ENCODE measurements at regions not wholly inside any gene's neighbourhood (a gene's known extent, or its start where the extent isn't known, plus 50 kb on each side); places are given as distances from the start of the nearest gene placed in this dataset.

- DNase-seq (ENCODE audit: low read depth in 6 of 9, low spot score in 9 of 9), result no peak
- Histone ChIP-seq H3K4me1 (ENCODE audit: control insufficient read depth in 2 of 2, insufficient read depth in 2 of 2, low read length in 2 of 2) (no peaks in the 10 kb centered on the region), H3K4me3 (ENCODE audit: low read length in 2 of 2) (no peak overlapping the region), H3K36me3 (ENCODE audit: control insufficient read depth in 2 of 2, insufficient read depth in 2 of 2, low read length in 1 of 2) (no peaks in the 10 kb centered on the region), H3K27me3 (ENCODE audit: control insufficient read depth in 2 of 2, insufficient read depth in 1 of 2, low read length in 1 of 2) (no peaks in the 10 kb centered on the region), H3K9me3 (ENCODE audit: control insufficient read depth in 2 of 2, insufficient read depth in 1 of 2, low read length in 1 of 2) (no peaks in the 10 kb centered on the region), H3K27ac (ENCODE audit: low read depth in 1 of 2, low read length in 1 of 2) (no peak overlapping the region)
- WGBS, result 21% methylated on average over 2 of the region's 2 CpGs
Observed at GRCh38 chr3:103644450-103644849, 1209.6 kb downstream of the ZPLD1 start.

GRCh38 chr3:103653996-103654395 is 1219.2 kb downstream of the ZPLD1 start:
- Histone ChIP-seq H3K27me3 (ENCODE audit: control insufficient read depth in 2 of 2, insufficient read depth in 1 of 2, low read length in 1 of 2) (no peaks in the 10 kb centered on the region), H3K27ac (ENCODE audit: low read depth in 1 of 2, low read length in 1 of 2) (no peak overlapping the region), H3K36me3 (ENCODE audit: control insufficient read depth in 2 of 2, insufficient read depth in 2 of 2, low read length in 1 of 2) (no peaks in the 10 kb centered on the region), H3K4me3 (ENCODE audit: low read length in 2 of 2) (no peak overlapping the region), H3K4me1 (ENCODE audit: control insufficient read depth in 2 of 2, insufficient read depth in 2 of 2, low read length in 2 of 2) (no peaks in the 10 kb centered on the region), H3K9me3 (ENCODE audit: control insufficient read depth in 2 of 2, insufficient read depth in 1 of 2, low read length in 1 of 2) (no peaks in the 10 kb centered on the region)
- no peak for DNase-seq (ENCODE audit: low read depth in 6 of 9, low spot score in 9 of 9)
- 92% methylated on average over 1 of the region's 1 CpG for WGBS

DNA sequence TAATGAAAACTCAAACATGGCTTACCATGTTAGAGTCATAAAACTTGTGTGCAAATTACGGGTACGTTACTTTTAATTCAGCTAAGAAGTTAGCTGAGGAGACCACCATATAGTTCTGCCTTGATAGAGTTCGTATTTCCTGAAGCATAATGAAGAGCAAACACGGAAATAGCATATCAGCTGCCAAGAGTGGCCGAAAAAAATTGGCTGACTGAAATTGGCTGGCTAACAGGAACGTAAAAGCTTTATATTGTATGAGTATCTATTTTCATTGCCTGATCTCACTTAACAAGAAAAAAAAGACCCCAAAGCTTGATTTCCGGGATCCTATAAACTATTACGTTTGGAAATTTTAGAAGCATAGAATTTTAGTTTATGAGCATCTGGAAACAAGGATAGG is 1222.9 kb downstream of the ZPLD1 start:
- no peaks in the 10 kb centered on the region for H3K36me3 ChIP-seq (ENCODE audit: control insufficient read depth in 2 of 2, insufficient read depth in 2 of 2, low read length in 1 of 2)
- H3K4me1 ChIP-seq (ENCODE audit: control insufficient read depth in 2 of 2, insufficient read depth in 2 of 2, low read length in 2 of 2), result no peaks in the 10 kb centered on the region
- no peak overlapping the region for H3K27ac ChIP-seq (ENCODE audit: low read depth in 1 of 2, low read length in 1 of 2)
- DNase-seq (ENCODE audit: low read depth in 6 of 9, low spot score in 9 of 9), result no peak
- H3K27me3 ChIP-seq (ENCODE audit: control insufficient read depth in 2 of 2, insufficient read depth in 1 of 2, low read length in 1 of 2), result no peaks in the 10 kb centered on the region
- no peak overlapping the region for H3K4me3 ChIP-seq (ENCODE audit: low read length in 2 of 2)
- no peaks in the 10 kb centered on the region for H3K9me3 ChIP-seq (ENCODE audit: control insufficient read depth in 2 of 2, insufficient read depth in 1 of 2, low read length in 1 of 2)
- 93% methylated on average over 8 of the region's 8 CpGs for WGBS

DNA sequence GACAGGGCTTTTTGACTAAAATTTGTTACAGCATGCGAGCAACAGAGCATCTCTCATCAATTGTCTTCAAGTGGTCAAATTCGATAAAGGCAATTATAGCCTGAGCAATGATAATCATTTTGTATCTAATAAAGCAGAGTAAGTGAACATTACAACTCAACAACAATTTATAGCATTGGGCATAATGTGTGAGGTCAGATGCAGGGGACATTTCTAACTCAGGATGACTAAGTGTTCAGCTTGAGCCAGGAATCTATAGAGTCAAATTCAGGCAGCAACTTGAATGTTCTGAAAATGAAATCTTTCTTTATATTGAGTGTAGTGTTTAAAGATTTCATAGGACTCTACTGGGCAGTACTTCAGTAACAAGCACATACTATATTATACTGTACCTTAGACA is 1226.0 kb downstream of the ZPLD1 start:
- DNase-seq (ENCODE audit: low read depth in 6 of 9, low spot score in 9 of 9), result no peak
- H3K27me3 ChIP-seq (ENCODE audit: control insufficient read depth in 2 of 2, insufficient read depth in 1 of 2, low read length in 1 of 2), result no peaks in the 10 kb centered on the region
- no peaks in the 10 kb centered on the region for H3K9me3 ChIP-seq (ENCODE audit: control insufficient read depth in 2 of 2, insufficient read depth in 1 of 2, low read length in 1 of 2)
- WGBS, result 92% methylated on average over 2 of the region's 2 CpGs
- no peak overlapping the region for H3K27ac ChIP-seq (ENCODE audit: low read depth in 1 of 2, low read length in 1 of 2)
- H3K4me1 ChIP-seq (ENCODE audit: control insufficient read depth in 2 of 2, insufficient read depth in 2 of 2, low read length in 2 of 2), result no peaks in the 10 kb centered on the region
- H3K36me3 ChIP-seq (ENCODE audit: control insufficient read depth in 2 of 2, insufficient read depth in 2 of 2, low read length in 1 of 2), result no peaks in the 10 kb centered on the region
- no peak overlapping the region for H3K4me3 ChIP-seq (ENCODE audit: low read length in 2 of 2)

GRCh38 chr3:103662591-103662990 is 1227.8 kb downstream of the ZPLD1 start:
- H3K4me1 ChIP-seq (ENCODE audit: control insufficient read depth in 2 of 2, insufficient read depth in 2 of 2, low read length in 2 of 2), result no peaks in the 10 kb centered on the region
- no peak for DNase-seq (ENCODE audit: low read depth in 6 of 9, low spot score in 9 of 9)
- no peaks in the 10 kb centered on the region for H3K27me3 ChIP-seq (ENCODE audit: control insufficient read depth in 2 of 2, insufficient read depth in 1 of 2, low read length in 1 of 2)
- no peaks in the 10 kb centered on the region for H3K9me3 ChIP-seq (ENCODE audit: control insufficient read depth in 2 of 2, insufficient read depth in 1 of 2, low read length in 1 of 2)
- 94% methylated on average over 3 of the region's 3 CpGs for WGBS
- no peak overlapping the region for H3K27ac ChIP-seq (ENCODE audit: low read depth in 1 of 2, low read length in 1 of 2)
- no peaks in the 10 kb centered on the region for H3K36me3 ChIP-seq (ENCODE audit: control insufficient read depth in 2 of 2, insufficient read depth in 2 of 2, low read length in 1 of 2)
- H3K4me3 ChIP-seq (ENCODE audit: low read length in 2 of 2), result no peak overlapping the region

GRCh38 chr3:103672346-103672745 is 1237.5 kb downstream of the ZPLD1 start:
- no peak for DNase-seq (ENCODE audit: low read depth in 6 of 9, low spot score in 9 of 9)
- WGBS, result 89% methylated on average over 2 of the region's 2 CpGs
- H3K4me3 ChIP-seq (ENCODE audit: low read length in 2 of 2), result no peak overlapping the region
- no peak overlapping the region for H3K27ac ChIP-seq (ENCODE audit: low read depth in 1 of 2, low read length in 1 of 2)
- no peaks in the 10 kb centered on the region for H3K27me3 ChIP-seq (ENCODE audit: control insufficient read depth in 2 of 2, insufficient read depth in 1 of 2, low read length in 1 of 2)
- H3K9me3 ChIP-seq (ENCODE audit: control insufficient read depth in 2 of 2, insufficient read depth in 1 of 2, low read length in 1 of 2), result no peaks in the 10 kb centered on the region
- H3K4me1 ChIP-seq (ENCODE audit: control insufficient read depth in 2 of 2, insufficient read depth in 2 of 2, low read length in 2 of 2), result no peaks in the 10 kb centered on the region
- H3K36me3 ChIP-seq (ENCODE audit: control insufficient read depth in 2 of 2, insufficient read depth in 2 of 2, low read length in 1 of 2), result no peaks in the 10 kb centered on the region

DNA sequence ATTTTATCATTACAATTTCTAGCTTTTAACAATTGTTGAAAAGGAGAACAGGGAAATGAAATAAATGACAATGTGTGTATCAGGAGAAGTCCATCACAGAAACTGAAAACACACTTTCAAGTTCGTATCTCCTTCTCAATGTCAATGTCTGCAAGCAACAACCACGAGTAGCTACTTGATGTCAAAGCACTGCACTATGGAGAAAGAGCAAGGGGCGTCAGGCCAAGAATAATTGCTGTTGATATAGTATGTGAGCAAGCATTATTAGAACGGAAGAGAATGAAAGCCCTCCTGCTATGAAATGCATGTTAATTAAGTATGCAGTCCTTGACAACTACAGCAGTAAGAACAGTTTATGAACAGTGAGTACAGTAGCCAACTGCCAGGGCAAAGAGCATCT is 1250.1 kb downstream of the ZPLD1 start:
- Histone ChIP-seq H3K27ac (ENCODE audit: low read depth in 1 of 2, low read length in 1 of 2) (no peak overlapping the region), H3K4me1 (ENCODE audit: control insufficient read depth in 2 of 2, insufficient read depth in 2 of 2, low read length in 2 of 2) (no peaks in the 10 kb centered on the region), H3K4me3 (ENCODE audit: low read length in 2 of 2) (no peak overlapping the region), H3K36me3 (ENCODE audit: control insufficient read depth in 2 of 2, insufficient read depth in 2 of 2, low read length in 1 of 2) (no peaks in the 10 kb centered on the region), H3K9me3 (ENCODE audit: control insufficient read depth in 2 of 2, insufficient read depth in 1 of 2, low read length in 1 of 2) (no peaks in the 10 kb centered on the region), H3K27me3 (ENCODE audit: control insufficient read depth in 2 of 2, insufficient read depth in 1 of 2, low read length in 1 of 2) (no peaks in the 10 kb centered on the region)
- WGBS, result 90% methylated on average over 4 of the region's 4 CpGs
- no peak for DNase-seq (ENCODE audit: low read depth in 6 of 9, low spot score in 9 of 9)

- Histone ChIP-seq H3K4me3 (ENCODE audit: low read length in 2 of 2) (no peak overlapping the region), H3K27me3 (ENCODE audit: control insufficient read depth in 2 of 2, insufficient read depth in 1 of 2, low read length in 1 of 2) (no peaks in the 10 kb centered on the region), H3K27ac (ENCODE audit: low read depth in 1 of 2, low read length in 1 of 2) (no peak overlapping the region), H3K4me1 (ENCODE audit: control insufficient read depth in 2 of 2, insufficient read depth in 2 of 2, low read length in 2 of 2) (no peaks in the 10 kb centered on the region), H3K9me3 (ENCODE audit: control insufficient read depth in 2 of 2, insufficient read depth in 1 of 2, low read length in 1 of 2) (no peaks in the 10 kb centered on the region), H3K36me3 (ENCODE audit: control insufficient read depth in 2 of 2, insufficient read depth in 2 of 2, low read length in 1 of 2) (no peaks in the 10 kb centered on the region)
- no peak for DNase-seq (ENCODE audit: low read depth in 6 of 9, low spot score in 9 of 9)
- 82% methylated on average over 1 of the region's 1 CpG for WGBS
Observed at GRCh38 chr3:103685939-103686338, 1251.1 kb downstream of the ZPLD1 start.

- no peaks in the 10 kb centered on the region for H3K36me3 ChIP-seq (ENCODE audit: control insufficient read depth in 2 of 2, insufficient read depth in 2 of 2, low read length in 1 of 2)
- no peaks in the 10 kb centered on the region for H3K4me1 ChIP-seq (ENCODE audit: control insufficient read depth in 2 of 2, insufficient read depth in 2 of 2, low read length in 2 of 2)
- no peaks in the 10 kb centered on the region for H3K27me3 ChIP-seq (ENCODE audit: control insufficient read depth in 2 of 2, insufficient read depth in 1 of 2, low read length in 1 of 2)
- H3K4me3 ChIP-seq (ENCODE audit: low read length in 2 of 2), result no peak overlapping the region
- H3K9me3 ChIP-seq (ENCODE audit: control insufficient read depth in 2 of 2, insufficient read depth in 1 of 2, low read length in 1 of 2), result peaks cover 0 to 3% of the 10 kb centered on the region in 2 donors
- DNase-seq (ENCODE audit: low read depth in 6 of 9, low spot score in 9 of 9), result no peak
- H3K27ac ChIP-seq (ENCODE audit: low read depth in 1 of 2, low read length in 1 of 2), result no peak overlapping the region
Observed at GRCh38 chr3:103690536-103690935, 1255.7 kb downstream of the ZPLD1 start.

GRCh38 chr3:103693831-103694230 is 1259.0 kb downstream of the ZPLD1 start:
- no peak overlapping the region for H3K4me3 ChIP-seq (ENCODE audit: low read length in 2 of 2)
- H3K9me3 ChIP-seq (ENCODE audit: control insufficient read depth in 2 of 2, insufficient read depth in 1 of 2, low read length in 1 of 2), result peaks cover 0 to 3% of the 10 kb centered on the region in 2 donors
- no peak for DNase-seq (ENCODE audit: low read depth in 6 of 9, low spot score in 9 of 9)
- H3K27ac ChIP-seq (ENCODE audit: low read depth in 1 of 2, low read length in 1 of 2), result no peak overlapping the region
- no peaks in the 10 kb centered on the region for H3K4me1 ChIP-seq (ENCODE audit: control insufficient read depth in 2 of 2, insufficient read depth in 2 of 2, low read length in 2 of 2)
- WGBS, result 90% methylated on average over 2 of the region's 2 CpGs
- H3K27me3 ChIP-seq (ENCODE audit: control insufficient read depth in 2 of 2, insufficient read depth in 1 of 2, low read length in 1 of 2), result no peaks in the 10 kb centered on the region
- no peaks in the 10 kb centered on the region for H3K36me3 ChIP-seq (ENCODE audit: control insufficient read depth in 2 of 2, insufficient read depth in 2 of 2, low read length in 1 of 2)
